ENCODE measurements at regions not wholly inside any gene's neighbourhood (a gene's known extent, or its start where the extent isn't known, plus 50 kb on each side); places are given as distances from the start of the nearest gene placed in this dataset.

DNA sequence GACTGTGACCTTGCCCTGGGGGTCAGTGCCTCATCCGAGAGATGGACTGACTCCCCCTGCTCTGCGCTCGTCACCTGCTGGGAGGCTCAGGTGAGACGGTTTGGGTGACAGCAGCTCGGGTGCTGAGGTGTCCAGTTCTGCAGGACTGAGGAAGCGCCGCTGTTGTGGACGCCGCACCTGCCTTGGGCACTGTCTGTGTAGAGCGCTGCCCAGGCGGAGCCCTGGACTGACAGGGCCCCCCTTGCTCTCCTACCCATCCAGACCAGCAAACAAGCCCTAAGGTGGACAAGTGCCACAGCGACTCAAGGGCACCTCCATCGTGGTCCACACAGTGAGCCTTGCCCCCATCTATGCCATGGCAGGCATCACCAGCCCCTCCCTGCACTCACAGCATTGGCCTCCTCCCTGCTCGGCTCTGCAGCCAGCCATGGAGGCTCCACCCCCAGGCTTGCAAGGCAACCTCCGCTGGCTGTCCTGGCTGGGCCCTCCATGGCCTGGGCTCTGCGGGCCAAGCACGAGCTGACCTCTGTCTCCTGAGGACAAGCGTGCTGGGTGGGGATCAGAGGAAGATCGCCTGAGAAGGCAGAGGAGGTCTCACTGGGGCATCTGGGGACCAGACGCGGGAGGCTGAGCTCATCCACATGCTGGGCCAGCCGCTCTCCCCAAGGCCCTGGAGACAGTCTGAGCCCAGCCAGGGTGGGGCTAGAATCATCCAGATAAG is 87.1 kb upstream of the COL5A1 start:
- DNase-seq (ENCODE audit: insufficient read length, low spot score) (no peak), FAIRE-seq (no peak)
- TF ChIP-seq SPI1 (IDR thresholded peaks at IDR 0.05; ENCODE audit: low read depth, low read length), result no peak
- TF ChIP-seq PAX5 (IDR thresholded peaks at IDR 0.05; ENCODE audit: insufficient read depth, low read length, severe bottlenecking), result no peak
- TF ChIP-seq POU2F2 (IDR thresholded peaks at IDR 0.05; ENCODE audit: low read depth, low read length), result no peak
- no peak for TF ChIP-seq POLR2AphosphoS5 (IDR thresholded peaks at IDR 0.05; ENCODE audit: low read depth, low read length)
- no peak for TF ChIP-seq POLR2A (IDR thresholded peaks at IDR 0.05; ENCODE audit: low read depth, low read length)
- TF ChIP-seq TAF1 (IDR thresholded peaks at IDR 0.05; ENCODE audit: low read depth, low read length), result no peak

GRCh38 chr9:134555094-134555650 is 86.4 kb upstream of the COL5A1 start:
- TF ChIP-seq SPI1 (IDR thresholded peaks at IDR 0.05; ENCODE audit: low read depth, low read length) (no peak), POLR2AphosphoS5 (IDR thresholded peaks at IDR 0.05; ENCODE audit: low read depth, low read length) (no peak), TAF1 (IDR thresholded peaks at IDR 0.05; ENCODE audit: low read depth, low read length) (no peak)
- DNase-seq (ENCODE audit: insufficient read length, low spot score), result no peak
- no peak for FAIRE-seq

- FAIRE-seq (no peak), DNase-seq (ENCODE audit: insufficient read length, low spot score) (no peak)
- TF ChIP-seq POLR2AphosphoS5 (IDR thresholded peaks at IDR 0.05; ENCODE audit: low read depth, low read length) (no peak), POU2F2 (IDR thresholded peaks at IDR 0.05; ENCODE audit: low read depth, low read length) (no peak), SPI1 (IDR thresholded peaks at IDR 0.05; ENCODE audit: low read depth, low read length) (no peak), TAF1 (IDR thresholded peaks at IDR 0.05; ENCODE audit: low read depth, low read length) (no peak), POLR2A (IDR thresholded peaks at IDR 0.05; ENCODE audit: low read depth, low read length) (no peak), PAX5 (IDR thresholded peaks at IDR 0.05; ENCODE audit: insufficient read depth, low read length, severe bottlenecking) (no peak)
Measured at GRCh38 chr9:134556531-134557068, 85.0 kb upstream of the COL5A1 start.

GRCh38 chr9:134557331-134557730 is 84.3 kb upstream of the COL5A1 start:
- TF ChIP-seq POLR2A (IDR thresholded peaks at IDR 0.05; ENCODE audit: low read depth, low read length) (no peak), SPI1 (IDR thresholded peaks at IDR 0.05; ENCODE audit: low read depth, low read length) (no peak)
- FAIRE-seq (no peak), DNase-seq (ENCODE audit: insufficient read length, low spot score) (no peak)

GRCh38 chr9:134558124-134558905 is 83.3 kb upstream of the COL5A1 start:
- DNase-seq (ENCODE audit: insufficient read length, low spot score), result no peak
- FAIRE-seq, result no peak
- TF ChIP-seq POU2F2 (IDR thresholded peaks at IDR 0.05; ENCODE audit: low read depth, low read length), result no peak
- TF ChIP-seq PAX5 (IDR thresholded peaks at IDR 0.05; ENCODE audit: insufficient read depth, low read length, severe bottlenecking), result no peak

DNA sequence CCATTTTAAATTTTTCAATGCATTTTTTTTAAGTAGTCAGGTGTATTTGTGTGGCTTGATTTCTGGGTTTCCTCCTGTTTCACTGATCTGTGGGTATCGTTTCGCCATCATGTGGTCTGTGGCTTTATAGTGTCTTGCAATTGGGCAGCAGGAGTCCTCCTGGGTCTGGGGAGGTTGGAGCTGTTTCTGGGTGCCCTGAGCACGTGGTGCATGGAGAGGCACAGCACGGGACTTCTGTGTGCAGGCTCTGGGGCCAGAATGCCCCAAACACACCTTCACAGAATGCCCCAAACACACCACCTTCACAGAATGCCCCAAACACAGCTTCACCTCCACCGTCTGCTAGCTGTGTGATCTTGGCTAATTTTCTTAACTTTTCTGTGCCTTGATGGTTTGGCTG is 82.6 kb upstream of the COL5A1 start:
- DNase-seq (ENCODE audit: insufficient read length, low spot score) (no peak), FAIRE-seq (no peak)
- TF ChIP-seq SPI1 (IDR thresholded peaks at IDR 0.05; ENCODE audit: low read depth, low read length), result no peak
- TF ChIP-seq TAF1 (IDR thresholded peaks at IDR 0.05; ENCODE audit: low read depth, low read length), result no peak
- no peak for TF ChIP-seq PAX5 (IDR thresholded peaks at IDR 0.05; ENCODE audit: insufficient read depth, low read length, severe bottlenecking)
- no peak for TF ChIP-seq POLR2A (IDR thresholded peaks at IDR 0.05; ENCODE audit: low read depth, low read length)
- no peak for TF ChIP-seq POLR2AphosphoS5 (IDR thresholded peaks at IDR 0.05; ENCODE audit: low read depth, low read length)
- no peak for TF ChIP-seq POU2F2 (IDR thresholded peaks at IDR 0.05; ENCODE audit: low read depth, low read length)

- TF ChIP-seq SPI1 (IDR thresholded peaks at IDR 0.05; ENCODE audit: low read depth, low read length), result no peak
- TF ChIP-seq TAF1 (IDR thresholded peaks at IDR 0.05; ENCODE audit: low read depth, low read length), result no peak
- no peak for TF ChIP-seq PAX5 (IDR thresholded peaks at IDR 0.05; ENCODE audit: insufficient read depth, low read length, severe bottlenecking)
- TF ChIP-seq POLR2A (IDR thresholded peaks at IDR 0.05; ENCODE audit: low read depth, low read length), result no peak
- TF ChIP-seq POU2F2 (IDR thresholded peaks at IDR 0.05; ENCODE audit: low read depth, low read length), result no peak
- no peak for TF ChIP-seq POLR2AphosphoS5 (IDR thresholded peaks at IDR 0.05; ENCODE audit: low read depth, low read length)
- FAIRE-seq, result no peak
- DNase-seq (ENCODE audit: insufficient read length, low spot score), result no peak
Measured at GRCh38 chr9:134560206-134560605, 81.4 kb upstream of the COL5A1 start.

- no peak for TF ChIP-seq POU2F2 (IDR thresholded peaks at IDR 0.05; ENCODE audit: low read depth, low read length)
- DNase-seq (ENCODE audit: insufficient read length, low spot score) (no peak), FAIRE-seq (no peak)
Measured at GRCh38 chr9:134560654-134561053, 80.9 kb upstream of the COL5A1 start.

- TF ChIP-seq TAF1 (IDR thresholded peaks at IDR 0.05; ENCODE audit: low read depth, low read length) (no peak), POLR2AphosphoS5 (IDR thresholded peaks at IDR 0.05; ENCODE audit: low read depth, low read length) (no peak), PAX5 (IDR thresholded peaks at IDR 0.05; ENCODE audit: insufficient read depth, low read length, severe bottlenecking) (no peak), SPI1 (IDR thresholded peaks at IDR 0.05; ENCODE audit: low read depth, low read length) (no peak), POU2F2 (IDR thresholded peaks at IDR 0.05; ENCODE audit: low read depth, low read length) (no peak), POLR2A (IDR thresholded peaks at IDR 0.05; ENCODE audit: low read depth, low read length) (no peak)
- no peak for FAIRE-seq
- DNase-seq (ENCODE audit: insufficient read length, low spot score), result no peak
Measured at GRCh38 chr9:134561427-134562145, 80.0 kb upstream of the COL5A1 start.

Data from GM12891 (cell line).